HEK293 (cell line): ENCODE measurements at regions not wholly inside any gene's neighbourhood (a gene's known extent, or its start where the extent isn't known, plus 50 kb on each side); places are given as distances from the start of the nearest gene placed in this dataset.

ENCODE experiments used
- HOXA7 ChIP-seq: sonication (generic); formaldehyde crosslinking; IDR thresholded peaks from 2 replicates; pipeline ENCODE4 v1.8.1; 2022; ENCODE audit warnings: missing genetic modification reagents, borderline replicate concordance
- SCRT2 ChIP-seq: fragments of 450-650 bp; formaldehyde crosslinking; IDR thresholded peaks from 2 replicates; pipeline ENCODE4 v1.5.1; 2016; ENCODE audit warnings: missing biosample characterization, missing genetic modification characterization
- ZNF114 ChIP-seq: fragments of 450-650 bp; formaldehyde crosslinking; IDR thresholded peaks from 2 replicates; pipeline ENCODE4 v1.5.0; 2017; ENCODE audit warnings: missing biosample characterization, missing genetic modification characterization
- ZNF274 ChIP-seq, 2 experiments: fragments of 200-500 bp in 1 of 2; fragments of 450-650 bp in 1 of 2; sonication (Bioruptor generic) in 1 of 2; formaldehyde crosslinking in 1 of 2; IDR thresholded peaks; 2 replicates each; pipeline versions ENCODE4 v1.5.1 to v1.6.1; 2014 to 2016; ENCODE audit warnings: borderline replicate concordance in 1 of 2, inconsistent platforms in 1 of 2, low read length in 1 of 2, missing biosample characterization in 1 of 2, missing genetic modification characterization in 1 of 2
- TF ChIP-seq, protein P1 (sequence below): fragments of 450-650 bp; formaldehyde crosslinking; IDR thresholded peaks from 2 replicates; pipeline ENCODE4 v1.5.1; 2016; ENCODE audit warnings: missing biosample characterization, missing genetic modification characterization
- TF ChIP-seq, protein P2 (sequence below): fragments of 450-650 bp; formaldehyde crosslinking; IDR thresholded peaks from 2 replicates; pipeline ENCODE4 v1.5.1; 2016; ENCODE audit warnings: missing biosample characterization, missing genetic modification characterization, low read depth

DNA sequence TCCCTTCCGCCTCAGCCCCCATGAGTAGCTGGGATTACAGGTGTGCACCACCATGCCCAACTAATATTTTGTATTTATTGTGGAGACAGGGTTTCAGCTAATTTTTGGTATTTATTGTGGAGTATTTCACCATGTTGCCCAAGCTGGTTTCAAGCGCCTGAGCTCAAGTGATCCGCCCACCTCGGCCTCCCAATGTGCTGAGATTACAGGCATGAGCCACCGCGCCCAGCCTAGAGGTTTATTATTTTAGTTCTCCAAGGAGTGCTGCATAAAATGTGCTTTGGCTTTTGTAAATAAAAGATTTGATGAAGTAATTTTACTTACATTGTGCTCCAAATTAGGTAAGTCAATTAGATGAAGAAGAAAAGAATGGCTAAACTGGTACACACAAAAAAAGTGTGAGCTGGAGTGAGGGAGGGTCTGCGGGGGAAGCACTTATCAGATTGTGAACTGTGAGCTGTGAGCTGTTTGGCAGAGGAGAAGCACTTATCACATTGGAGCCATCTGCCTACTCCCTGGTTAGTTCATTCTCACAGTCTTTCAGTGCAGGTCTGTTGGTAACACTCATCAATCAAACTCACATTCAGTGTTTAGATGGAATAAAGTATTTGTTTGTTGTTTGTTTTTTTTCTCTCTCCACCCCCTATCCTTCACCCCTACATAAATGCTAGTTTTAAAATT is 398.0 kb downstream of the EPHA7 start:
- TF ChIP-seq SCRT2 (tag by site-specific recombination) (no peak), HOXA7 (CRISPR knock-in tag) (no peak), ZNF114 (tag by site-specific recombination) (no peak), ZNF274 (IDR thresholded peaks at IDR 0.05; ENCODE audit: low read length) (no peak), ZNF274 (tag by site-specific recombination; IDR thresholded peaks at IDR 0.05; ENCODE audit: borderline replicate concordance) (no peak)
- TF ChIP-seq, protein P1, sequence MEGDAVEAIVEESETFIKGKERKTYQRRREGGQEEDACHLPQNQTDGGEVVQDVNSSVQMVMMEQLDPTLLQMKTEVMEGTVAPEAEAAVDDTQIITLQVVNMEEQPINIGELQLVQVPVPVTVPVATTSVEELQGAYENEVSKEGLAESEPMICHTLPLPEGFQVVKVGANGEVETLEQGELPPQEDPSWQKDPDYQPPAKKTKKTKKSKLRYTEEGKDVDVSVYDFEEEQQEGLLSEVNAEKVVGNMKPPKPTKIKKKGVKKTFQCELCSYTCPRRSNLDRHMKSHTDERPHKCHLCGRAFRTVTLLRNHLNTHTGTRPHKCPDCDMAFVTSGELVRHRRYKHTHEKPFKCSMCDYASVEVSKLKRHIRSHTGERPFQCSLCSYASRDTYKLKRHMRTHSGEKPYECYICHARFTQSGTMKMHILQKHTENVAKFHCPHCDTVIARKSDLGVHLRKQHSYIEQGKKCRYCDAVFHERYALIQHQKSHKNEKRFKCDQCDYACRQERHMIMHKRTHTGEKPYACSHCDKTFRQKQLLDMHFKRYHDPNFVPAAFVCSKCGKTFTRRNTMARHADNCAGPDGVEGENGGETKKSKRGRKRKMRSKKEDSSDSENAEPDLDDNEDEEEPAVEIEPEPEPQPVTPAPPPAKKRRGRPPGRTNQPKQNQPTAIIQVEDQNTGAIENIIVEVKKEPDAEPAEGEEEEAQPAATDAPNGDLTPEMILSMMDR (tag by site-specific recombination), result no peak
- TF ChIP-seq, protein P2, sequence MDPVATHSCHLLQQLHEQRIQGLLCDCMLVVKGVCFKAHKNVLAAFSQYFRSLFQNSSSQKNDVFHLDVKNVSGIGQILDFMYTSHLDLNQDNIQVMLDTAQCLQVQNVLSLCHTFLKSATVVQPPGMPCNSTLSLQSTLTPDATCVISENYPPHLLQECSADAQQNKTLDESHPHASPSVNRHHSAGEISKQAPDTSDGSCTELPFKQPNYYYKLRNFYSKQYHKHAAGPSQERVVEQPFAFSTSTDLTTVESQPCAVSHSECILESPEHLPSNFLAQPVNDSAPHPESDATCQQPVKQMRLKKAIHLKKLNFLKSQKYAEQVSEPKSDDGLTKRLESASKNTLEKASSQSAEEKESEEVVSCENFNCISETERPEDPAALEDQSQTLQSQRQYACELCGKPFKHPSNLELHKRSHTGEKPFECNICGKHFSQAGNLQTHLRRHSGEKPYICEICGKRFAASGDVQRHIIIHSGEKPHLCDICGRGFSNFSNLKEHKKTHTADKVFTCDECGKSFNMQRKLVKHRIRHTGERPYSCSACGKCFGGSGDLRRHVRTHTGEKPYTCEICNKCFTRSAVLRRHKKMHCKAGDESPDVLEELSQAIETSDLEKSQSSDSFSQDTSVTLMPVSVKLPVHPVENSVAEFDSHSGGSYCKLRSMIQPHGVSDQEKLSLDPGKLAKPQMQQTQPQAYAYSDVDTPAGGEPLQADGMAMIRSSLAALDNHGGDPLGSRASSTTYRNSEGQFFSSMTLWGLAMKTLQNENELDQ, result no peak
